GM18907 (cell line): ENCODE measurements at regions not wholly inside any gene's neighbourhood (a gene's known extent, or its start where the extent isn't known, plus 50 kb on each side); places are given as distances from the start of the nearest gene placed in this dataset.
"Not testable (repeated sequence)": the region's sequence is repeated elsewhere in the genome, so short reads cannot be mapped to it uniquely, and the experiment has no call there.

ENCODE experiments used
- ATAC-seq: cut with Tn5 transposase; IDR thresholded peaks from one replicate; pipeline ENCODE4 v1.9.1; 2021; ENCODE audit warnings: mild to moderate bottlenecking, moderate library complexity; ENCODE audit not compliant: unreplicated experiment

GRCh38 chr12:9413862-9414261 is 193.9 kb downstream of the KLRB1 start:
- not testable (repeated sequence) for ATAC-seq

GRCh38 chr12:9412459-9412858 is 195.3 kb downstream of the KLRB1 start:
- not testable (repeated sequence) for ATAC-seq

DNA sequence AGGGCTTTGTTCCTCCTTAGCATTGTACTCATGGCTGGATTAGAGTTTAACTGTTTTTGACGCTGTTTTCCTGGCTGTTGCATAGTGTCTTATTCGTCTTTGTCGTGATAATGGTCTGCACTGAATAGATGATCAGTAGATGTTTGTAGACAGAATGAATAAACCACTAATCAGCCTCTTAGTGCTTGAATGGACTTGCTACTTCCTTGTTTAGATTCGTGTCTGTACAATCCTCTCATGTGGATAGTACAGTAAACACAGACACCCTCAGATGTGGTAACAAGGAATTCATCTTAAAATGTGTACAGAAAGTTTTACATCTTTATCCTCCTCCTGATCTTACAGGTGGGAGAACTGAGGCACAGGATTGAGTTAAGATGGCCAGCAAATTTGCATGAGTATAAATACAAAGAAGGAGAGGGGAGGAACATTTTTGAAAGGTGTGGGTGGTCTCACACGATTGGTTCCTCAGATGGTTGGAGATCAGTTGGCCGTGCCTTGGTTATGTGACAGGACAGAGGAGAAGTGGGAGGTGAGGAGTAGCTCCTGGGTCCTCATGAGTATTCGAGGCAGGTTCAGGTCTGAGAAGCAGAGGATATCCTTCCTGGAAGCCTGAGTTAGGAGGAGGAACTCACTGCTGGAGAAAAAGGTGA is 196.0 kb downstream of the KLRB1 start:
- ATAC-seq = not testable (repeated sequence)

DNA sequence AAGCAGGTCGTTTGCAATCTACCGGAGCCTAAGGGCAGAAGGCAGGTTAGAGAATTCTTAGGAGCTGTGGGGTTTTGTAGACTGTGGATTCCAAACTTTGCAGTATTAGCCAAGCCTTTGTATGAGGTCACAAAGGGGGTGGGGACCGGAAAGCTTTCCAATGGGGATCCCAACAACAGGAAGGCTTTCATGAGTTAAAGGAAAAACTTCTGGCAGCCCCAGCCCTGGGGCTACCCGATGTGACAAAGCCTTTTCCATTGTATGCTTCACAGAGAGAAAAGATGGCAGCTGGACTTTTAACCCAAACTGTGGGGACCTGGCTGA is 199.2 kb upstream of the PZP start:
- ATAC-seq = not testable (repeated sequence)

GRCh38 chr12:9406564-9407424 is 198.6 kb upstream of the PZP start:
- ATAC-seq = no peak

GRCh38 chr12:9405886-9406563 is 197.8 kb upstream of the PZP start:
- no peak for ATAC-seq

GRCh38 chr12:9404469-9405260 is 196.5 kb upstream of the PZP start:
- no peak for ATAC-seq

DNA sequence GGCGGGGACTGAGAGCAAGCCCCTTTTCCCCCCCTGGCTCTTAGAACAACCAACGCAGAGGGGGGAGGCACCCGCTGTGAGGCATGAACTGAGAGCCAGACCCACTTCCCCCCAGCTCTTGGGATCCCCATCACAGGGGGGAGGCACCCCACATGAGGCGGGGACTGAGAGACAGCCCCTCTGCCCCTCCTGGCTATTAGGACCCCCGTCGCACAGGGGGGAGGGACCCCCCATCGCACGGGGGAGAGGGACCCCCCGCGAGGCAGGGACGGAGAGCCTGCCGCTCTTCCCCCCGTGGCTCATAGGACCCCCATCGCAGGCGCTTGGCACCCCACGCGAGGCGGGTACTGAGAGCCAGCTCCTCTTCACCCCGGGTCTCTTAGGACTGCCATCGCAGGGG is 195.8 kb upstream of the PZP start:
- no peak for ATAC-seq

DNA sequence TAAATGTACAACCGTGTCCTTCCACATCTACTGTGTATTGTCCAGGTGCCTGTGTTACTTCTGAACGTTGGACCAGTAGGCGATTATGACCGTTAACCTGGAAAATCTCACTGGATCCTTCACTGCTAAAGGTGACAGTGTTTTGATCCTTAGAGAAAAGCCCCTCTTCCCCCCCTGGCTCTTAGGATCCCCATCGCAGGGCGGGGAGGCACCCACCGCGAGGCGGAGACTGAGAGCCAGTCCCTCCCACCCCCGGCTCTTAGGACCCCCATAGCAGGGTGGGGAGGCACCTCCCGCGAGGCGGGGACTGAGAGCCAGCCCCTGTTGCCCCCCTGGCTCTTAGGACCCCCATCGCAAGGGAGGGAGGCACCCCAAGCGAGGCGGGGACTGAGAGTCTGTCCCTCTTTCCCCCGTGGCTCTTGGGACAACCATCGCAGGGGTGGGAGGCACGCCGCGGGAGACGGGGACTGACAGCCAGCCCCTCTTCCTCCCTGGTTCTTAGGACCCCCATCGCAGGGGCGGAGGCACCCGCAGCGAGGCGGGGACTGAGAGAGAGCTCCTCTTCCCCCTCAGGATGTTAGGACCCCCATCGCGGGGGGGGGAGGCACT is 194.3 kb upstream of the PZP start:
- ATAC-seq = not testable (repeated sequence)

GRCh38 chr12:9396367-9396766 is 188.2 kb upstream of the PZP start:
- not testable (repeated sequence) for ATAC-seq

GRCh38 chr12:9395220-9395619 is 187.0 kb upstream of the PZP start:
- ATAC-seq = not testable (repeated sequence)

GRCh38 chr12:9392842-9393241 is 184.6 kb upstream of the PZP start:
- no peak for ATAC-seq

DNA sequence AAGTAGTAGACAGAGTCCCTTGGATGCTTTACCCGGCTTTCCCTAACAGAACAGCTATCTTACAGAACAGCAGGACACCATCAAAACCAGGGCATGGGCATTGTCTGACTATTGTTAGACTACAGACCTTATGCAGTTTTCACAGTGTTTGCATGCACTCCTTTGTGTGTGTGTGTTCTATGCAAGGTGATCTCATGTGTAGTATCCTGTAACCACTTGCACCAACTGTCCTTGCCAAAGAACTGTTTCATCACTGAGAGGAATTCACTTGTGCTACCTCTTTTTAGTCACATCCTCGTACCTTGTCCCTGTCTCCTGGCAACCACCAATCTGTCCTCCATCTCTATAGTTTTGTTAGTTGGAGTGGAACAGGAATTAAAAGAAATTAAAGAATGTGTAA is 183.6 kb upstream of the PZP start:
- ATAC-seq = no peak

GRCh38 chr12:9390761-9391160 is 182.6 kb upstream of the PZP start:
- ATAC-seq = no peak

DNA sequence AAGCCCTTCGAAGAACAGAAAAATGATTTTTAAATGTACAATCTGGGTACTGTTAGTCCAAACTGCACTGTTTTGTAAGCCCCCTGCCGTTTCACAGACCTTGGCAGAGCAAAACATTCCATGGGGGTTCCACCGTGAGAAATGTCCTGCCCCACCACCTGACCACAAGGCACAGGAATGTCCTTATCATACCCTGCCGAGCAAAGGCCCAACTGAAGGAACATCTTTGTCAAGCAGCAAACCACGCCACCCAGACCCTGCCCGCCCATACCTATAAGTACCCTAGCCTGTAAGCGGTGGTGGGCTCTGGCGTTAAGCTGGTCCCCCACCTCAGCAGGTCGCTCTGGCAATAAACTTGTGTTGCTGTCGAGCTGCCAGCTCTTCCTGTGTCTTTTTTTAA is 181.6 kb upstream of the PZP start:
- ATAC-seq = no peak

GRCh38 chr12:9388379-9388778 is 180.2 kb upstream of the PZP start:
- no peak for ATAC-seq

DNA sequence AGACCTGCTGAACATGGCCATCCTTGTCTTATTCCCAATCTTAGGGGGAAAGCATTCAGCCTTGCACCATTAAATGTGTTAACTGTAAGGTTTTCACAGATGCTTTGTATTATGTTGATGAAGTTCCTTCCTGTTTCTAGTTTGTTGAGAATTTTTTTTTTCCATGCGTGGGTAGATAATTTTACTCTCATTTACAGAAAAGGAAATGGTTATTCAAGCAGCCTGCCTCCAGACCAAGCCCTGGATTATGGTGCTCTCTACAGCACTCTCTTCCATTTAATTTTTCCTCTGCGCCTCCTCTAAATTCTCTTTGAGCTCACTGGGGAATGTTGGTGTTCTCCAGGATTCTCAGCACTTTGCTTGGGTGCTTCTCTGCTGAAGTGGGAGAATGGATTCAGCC is 179.3 kb upstream of the PZP start:
- no peak for ATAC-seq

GRCh38 chr12:9383585-9383984 is 175.4 kb upstream of the PZP start:
- ATAC-seq = no peak

DNA sequence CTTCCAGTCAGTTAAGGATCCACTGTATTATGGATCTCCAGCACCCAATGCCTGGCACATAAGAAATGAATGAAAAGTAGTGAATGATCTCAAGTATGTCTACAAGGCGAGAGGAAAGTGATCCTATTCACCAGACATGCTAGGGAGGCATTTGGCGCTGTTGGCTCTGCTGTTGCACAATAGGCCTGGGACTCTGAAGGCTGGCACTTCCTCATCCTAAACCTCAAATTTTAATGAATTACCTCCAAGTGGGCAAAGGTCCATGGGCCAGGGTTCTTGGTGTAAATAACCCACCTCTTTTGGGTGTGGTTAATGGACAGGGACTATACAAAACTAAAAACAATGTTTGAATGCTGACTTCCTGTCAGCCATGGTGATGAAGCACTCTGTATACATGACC is 173.4 kb upstream of the PZP start:
- ATAC-seq = no peak

DNA sequence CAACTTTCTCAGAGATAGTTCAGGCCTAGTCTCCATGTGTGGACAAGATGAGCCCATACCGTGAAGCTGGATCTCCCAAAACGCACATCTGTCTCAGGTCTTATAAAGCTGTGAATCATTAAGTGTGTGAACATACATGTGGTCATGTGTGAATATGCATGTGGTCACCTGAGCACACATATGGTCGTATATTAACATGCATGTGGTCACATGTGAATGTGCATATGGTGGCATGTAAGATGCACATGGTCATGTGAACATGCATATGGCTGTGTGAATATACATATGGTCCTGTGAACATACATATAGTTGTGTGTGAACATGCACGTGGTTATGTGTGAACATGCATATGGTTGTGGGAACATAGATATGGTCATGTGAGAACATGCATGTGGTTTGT is 172.5 kb upstream of the PZP start:
- ATAC-seq = no peak
